OCI-LY7 (cell line): ENCODE measurements at regions not wholly inside any gene's neighbourhood (a gene's known extent, or its start where the extent isn't known, plus 50 kb on each side); places are given as distances from the start of the nearest gene placed in this dataset.

Experiments used
- EZH2phosphoT487 ChIP-seq: fragments of 200-600 bp; sonication (generic); IDR thresholded peaks from 2 replicates; pipeline ENCODE4 v1.6.1; 2018; ENCODE audit warnings: low read depth, borderline replicate concordance, mild to moderate bottlenecking, mixed run types, antibody characterized with exemption, low read length, moderate library complexity, mixed read lengths
- TF ChIP-seq, protein P1 (sequence below): fragments of 200-600 bp; sonication (generic); conservative IDR thresholded peaks from 2 replicates; pipeline ENCODE4 v1.5.1; 2014; ENCODE audit warnings: mild to moderate bottlenecking, antibody characterized with exemption, low read length, moderate library complexity, mixed read lengths

GRCh38 chr7:34338961-34339526 lies 319.0 kb upstream of the NPSR1 start:
- TF ChIP-seq, protein P1, sequence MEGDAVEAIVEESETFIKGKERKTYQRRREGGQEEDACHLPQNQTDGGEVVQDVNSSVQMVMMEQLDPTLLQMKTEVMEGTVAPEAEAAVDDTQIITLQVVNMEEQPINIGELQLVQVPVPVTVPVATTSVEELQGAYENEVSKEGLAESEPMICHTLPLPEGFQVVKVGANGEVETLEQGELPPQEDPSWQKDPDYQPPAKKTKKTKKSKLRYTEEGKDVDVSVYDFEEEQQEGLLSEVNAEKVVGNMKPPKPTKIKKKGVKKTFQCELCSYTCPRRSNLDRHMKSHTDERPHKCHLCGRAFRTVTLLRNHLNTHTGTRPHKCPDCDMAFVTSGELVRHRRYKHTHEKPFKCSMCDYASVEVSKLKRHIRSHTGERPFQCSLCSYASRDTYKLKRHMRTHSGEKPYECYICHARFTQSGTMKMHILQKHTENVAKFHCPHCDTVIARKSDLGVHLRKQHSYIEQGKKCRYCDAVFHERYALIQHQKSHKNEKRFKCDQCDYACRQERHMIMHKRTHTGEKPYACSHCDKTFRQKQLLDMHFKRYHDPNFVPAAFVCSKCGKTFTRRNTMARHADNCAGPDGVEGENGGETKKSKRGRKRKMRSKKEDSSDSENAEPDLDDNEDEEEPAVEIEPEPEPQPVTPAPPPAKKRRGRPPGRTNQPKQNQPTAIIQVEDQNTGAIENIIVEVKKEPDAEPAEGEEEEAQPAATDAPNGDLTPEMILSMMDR: no peak
- no peak for TF ChIP-seq EZH2phosphoT487
